Transverse colon (tissue), 4 donors: ENCODE measurements at regions not wholly inside any gene's neighbourhood (a gene's known extent, or its start where the extent isn't known, plus 50 kb on each side); places are given as distances from the start of the nearest gene placed in this dataset.

ENCODE experiments used
- DNase-seq: peaks from one replicate; pipeline ENCODE4 v3.0.0-alpha.2; 2019
- H3K27ac ChIP-seq, 4 donors: fragments of 200-600 bp; sonication (generic); 2 replicates each; pipeline ENCODE4 v1.5.1; 2016 to 2018; ENCODE audit warnings: inconsistent platforms in 4 of 4
- H3K27me3 ChIP-seq: fragments of 200-600 bp; sonication (generic); 2 replicates; pipeline ENCODE4 v1.5.1; 2017; ENCODE audit warnings: inconsistent platforms
- H3K36me3 ChIP-seq, 4 donors: fragments of 200-600 bp; sonication (generic); 2 replicates each; pipeline ENCODE4 v1.5.1; 2017 to 2019; ENCODE audit warnings: inconsistent platforms in 4 of 4
- H3K4me1 ChIP-seq, 4 donors: fragments of 200-600 bp; sonication (generic); 2 replicates each; pipeline ENCODE4 v1.5.1; 2017 to 2020; ENCODE audit warnings: inconsistent platforms in 4 of 4
- H3K4me3 ChIP-seq, 4 donors: fragments of 200-600 bp; sonication (generic); 1 replicate in 1 of 4; 2 replicates in 3 of 4; pipeline versions ENCODE4 v1.5.1 to v1.6.1; 2017 to 2019; ENCODE audit warnings: inconsistent platforms in 4 of 4
- H3K9me3 ChIP-seq, 2 donors: fragments of 200-600 bp; sonication (generic); 2 replicates each; pipeline ENCODE4 v1.5.1; 2017 to 2019; ENCODE audit warnings: inconsistent platforms in 2 of 2
- EP300 ChIP-seq: sonication (generic); formaldehyde crosslinking; IDR thresholded peaks from one replicate; pipeline ENCODE4 v1.6.1; 2017; ENCODE audit warnings: antibody characterized with exemption, low read depth
- POLR2A ChIP-seq: fragments of 450-650 bp; IDR thresholded peaks from one replicate; pipeline ENCODE4 v1.6.1; 2016; ENCODE audit warnings: antibody characterized with exemption, mild to moderate bottlenecking, moderate library complexity
- POLR2AphosphoS5 ChIP-seq, 3 donors: sonication (generic); formaldehyde crosslinking; IDR thresholded peaks; one replicate each; pipeline ENCODE4 v1.6.1; 2016; ENCODE audit warnings: antibody characterized with exemption in 3 of 3
- WGBS, 2 donors: methylation state at CpG; one replicate each; pipeline ENCODE4 v1.1.5; 2018; ENCODE audit warnings: low coverage in 1 of 2; 5-methylcytosine and 5-hydroxymethylcytosine counted together
- in situ Hi-C, 4 donors: fragments of 200-750 bp; cut with MboI; loops; one replicate each; pipeline versions ENCODE4 v1.15.0 to v1.15.1; 2017; ENCODE audit warnings: low sequenced_read_pairs in 3 of 4, low pct_ligation_motif_present in 1 of 4, low pct_unique_long_range_greater_than_20kb in 1 of 4
- intact Hi-C: fragments of 100-400 bp; cut with DNase I; formaldehyde crosslinking; loops from one replicate; pipeline ENCODE4 v1.15.1; 2023; ENCODE audit warnings: low total_unique reads
- TF ChIP-seq, protein P1 (sequence below), 5 experiments: fragments of 200-600 bp in 3 of 5; fragments of 450-650 bp in 2 of 5; sonication (generic) in 3 of 5; IDR thresholded peaks; 1 replicate in 2 of 5; 2 replicates in 3 of 5; pipeline ENCODE4 v1.5.1; 2016 to 2017; ENCODE audit warnings: antibody characterized with exemption in 5 of 5, inconsistent platforms in 3 of 5, mild to moderate bottlenecking in 2 of 5, moderate library complexity in 1 of 5

GRCh38 chr5:23579566-23579965 is 72.2 kb downstream of the PRDM9 start:
- H3K9me3 ChIP-seq = no peaks in the 10 kb centered on the region
- no peaks in the 10 kb centered on the region for H3K36me3 ChIP-seq
- intact Hi-C loops = no loop called here
- H3K27ac ChIP-seq = no peak overlapping the region
- no peaks in the 10 kb centered on the region for H3K27me3 ChIP-seq
- 50% methylated on average over 3 of the region's 3 CpGs; no CpG with 5 or more reads in 1 of the 2 donors for WGBS, 2 donors
- in situ Hi-C loops = no loop called here
- TF ChIP-seq EP300 (no peak), POLR2AphosphoS5 (IDR thresholded peaks at IDR 0.05) (no peak), POLR2A (no peak)
- TF ChIP-seq, protein P1, sequence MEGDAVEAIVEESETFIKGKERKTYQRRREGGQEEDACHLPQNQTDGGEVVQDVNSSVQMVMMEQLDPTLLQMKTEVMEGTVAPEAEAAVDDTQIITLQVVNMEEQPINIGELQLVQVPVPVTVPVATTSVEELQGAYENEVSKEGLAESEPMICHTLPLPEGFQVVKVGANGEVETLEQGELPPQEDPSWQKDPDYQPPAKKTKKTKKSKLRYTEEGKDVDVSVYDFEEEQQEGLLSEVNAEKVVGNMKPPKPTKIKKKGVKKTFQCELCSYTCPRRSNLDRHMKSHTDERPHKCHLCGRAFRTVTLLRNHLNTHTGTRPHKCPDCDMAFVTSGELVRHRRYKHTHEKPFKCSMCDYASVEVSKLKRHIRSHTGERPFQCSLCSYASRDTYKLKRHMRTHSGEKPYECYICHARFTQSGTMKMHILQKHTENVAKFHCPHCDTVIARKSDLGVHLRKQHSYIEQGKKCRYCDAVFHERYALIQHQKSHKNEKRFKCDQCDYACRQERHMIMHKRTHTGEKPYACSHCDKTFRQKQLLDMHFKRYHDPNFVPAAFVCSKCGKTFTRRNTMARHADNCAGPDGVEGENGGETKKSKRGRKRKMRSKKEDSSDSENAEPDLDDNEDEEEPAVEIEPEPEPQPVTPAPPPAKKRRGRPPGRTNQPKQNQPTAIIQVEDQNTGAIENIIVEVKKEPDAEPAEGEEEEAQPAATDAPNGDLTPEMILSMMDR (IDR thresholded peaks at IDR 0.05) = no peak
- no peaks in the 10 kb centered on the region for H3K4me1 ChIP-seq
- no peak for DNase-seq
- no peak overlapping the region for H3K4me3 ChIP-seq

DNA sequence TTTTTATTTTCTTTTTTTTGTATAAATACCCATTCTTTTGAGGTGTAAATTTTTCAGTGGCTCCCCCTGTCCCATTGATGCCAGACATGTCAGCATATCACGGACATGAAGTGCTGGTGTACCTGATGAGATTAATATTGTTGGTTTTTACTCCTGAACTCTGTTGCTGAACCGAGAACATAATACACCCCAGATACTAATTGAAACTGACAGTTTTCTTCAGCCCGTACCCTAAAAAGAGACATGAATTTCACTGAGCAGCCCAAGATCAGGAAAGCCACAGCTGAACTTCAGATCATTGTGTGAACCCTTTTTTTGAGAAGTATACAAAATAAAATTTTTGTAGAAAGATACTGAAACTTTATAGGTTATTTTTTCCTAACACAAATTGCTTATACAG is 75.7 kb downstream of the PRDM9 start:
- DNase-seq = no peak
- H3K9me3 ChIP-seq = no peaks in the 10 kb centered on the region
- no peaks in the 10 kb centered on the region for H3K27me3 ChIP-seq
- 72 to 83% methylated on average over 1 to 3 of the region's 3 CpGs for WGBS, 2 donors
- TF ChIP-seq, protein P1 (IDR thresholded peaks at IDR 0.05) = no peak
- TF ChIP-seq POLR2A = no peak
- TF ChIP-seq POLR2AphosphoS5 (IDR thresholded peaks at IDR 0.05) = no peak
- TF ChIP-seq EP300 = no peak
- H3K4me3 ChIP-seq = no peak overlapping the region
- in situ Hi-C loops (no loop called here), intact Hi-C loops (no loop called here)
- no peaks in the 10 kb centered on the region for H3K4me1 ChIP-seq
- no peaks in the 10 kb centered on the region for H3K36me3 ChIP-seq
- H3K27ac ChIP-seq = no peak overlapping the region

GRCh38 chr5:23588841-23589326 is 81.5 kb downstream of the PRDM9 start:
- H3K36me3 ChIP-seq = no peaks in the 10 kb centered on the region
- WGBS, 2 donors = 67 to 71% methylated on average over 2 to 3 of the region's 3 CpGs
- no peak overlapping the region for H3K27ac ChIP-seq
- in situ Hi-C loops = no loop called here
- no peaks in the 10 kb centered on the region for H3K4me1 ChIP-seq
- H3K9me3 ChIP-seq = peaks cover 0 to 3% of the 10 kb centered on the region in 2 donors
- H3K4me3 ChIP-seq = no peak overlapping the region
- intact Hi-C loops = no loop called here
- TF ChIP-seq, protein P1 (IDR thresholded peaks at IDR 0.05) = no peak
- TF ChIP-seq EP300 (no peak), POLR2A (no peak), POLR2AphosphoS5 (IDR thresholded peaks at IDR 0.05) (no peak)
- H3K27me3 ChIP-seq = no peaks in the 10 kb centered on the region
- DNase-seq = no peak

DNA sequence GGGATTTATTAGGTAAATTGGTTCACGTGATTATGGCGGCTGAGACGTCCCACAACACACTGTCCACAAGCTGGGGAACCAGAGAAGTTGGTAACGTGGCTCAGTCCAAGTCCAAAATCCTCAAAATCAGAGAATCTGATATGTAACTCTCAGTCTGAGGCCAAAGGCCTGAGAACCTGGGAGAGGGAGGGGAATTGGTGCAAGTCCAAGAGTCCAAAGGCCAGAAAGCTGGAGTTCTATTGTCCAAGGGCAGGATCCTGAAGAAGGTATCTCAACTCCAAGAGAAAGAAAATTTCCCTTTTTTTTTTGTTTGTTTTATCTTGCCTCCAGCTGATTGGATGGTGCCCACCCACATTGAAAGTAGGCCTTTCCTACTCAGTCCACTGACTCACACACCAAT is 83.8 kb downstream of the PRDM9 start:
- Histone ChIP-seq H3K4me1 (no peaks in the 10 kb centered on the region), H3K9me3 (peaks cover 0 to 3% of the 10 kb centered on the region in 2 donors), H3K36me3 (no peaks in the 10 kb centered on the region), H3K27me3 (no peaks in the 10 kb centered on the region), H3K27ac (no peak overlapping the region), H3K4me3 (no peak overlapping the region)
- in situ Hi-C loops = no loop called here
- DNase-seq = no peak
- WGBS, 2 donors = 64 to 78% methylated on average over 4 of the region's 4 CpGs
- TF ChIP-seq POLR2A (no peak), POLR2AphosphoS5 (IDR thresholded peaks at IDR 0.05) (no peak), EP300 (no peak)
- TF ChIP-seq, protein P1 (IDR thresholded peaks at IDR 0.05) = no peak
- intact Hi-C loops = no loop called here
